Calu3 (cell line): ENCODE measurements at regions not wholly inside any gene's neighbourhood (a gene's known extent, or its start where the extent isn't known, plus 50 kb on each side); places are given as distances from the start of the nearest gene placed in this dataset.

ENCODE experiments used
- BruUV-seq: library from RNA; stranded (reverse); fragments of 400-500 nt; replicated peaks from 2 replicates; lab custom pipeline; 2021; lab: Mats Ljungman, UMichigan
- CTCF ChIA-PET: fragments of 300-600 bp; sonication (Branson Sonifier 250); formaldehyde crosslinking; loops from one replicate; lab custom pipeline; 2022; ENCODE audit warnings: antibody characterized with exemption; lab: Charles Lee
- DNase-seq: peaks from one replicate; pipeline ENCODE4 v3.0.0; 2022
- H3K27ac Mint-ChIP-seq: one replicate; pipeline ENCODE4 v1.8.0; 2022; ENCODE audit warnings: mixed read lengths; ENCODE audit not compliant: unreplicated experiment
- H3K27me3 Mint-ChIP-seq: one replicate; pipeline ENCODE4 v1.8.0; 2022; ENCODE audit warnings: mixed read lengths; ENCODE audit not compliant: unreplicated experiment
- H3K36me3 Mint-ChIP-seq: one replicate; pipeline ENCODE4 v1.8.0; 2022; ENCODE audit warnings: mild to moderate bottlenecking, moderate library complexity, mixed read lengths; ENCODE audit not compliant: insufficient read depth, unreplicated experiment
- H3K4me1 Mint-ChIP-seq: one replicate; pipeline ENCODE4 v1.8.0; 2022; ENCODE audit warnings: mild to moderate bottlenecking, low read depth, mixed read lengths; ENCODE audit not compliant: unreplicated experiment
- H3K4me3 Mint-ChIP-seq: one replicate; pipeline ENCODE4 v1.8.0; 2022; ENCODE audit warnings: mild to moderate bottlenecking, low read depth, moderate library complexity, mixed read lengths; ENCODE audit not compliant: unreplicated experiment
- H3K9me3 Mint-ChIP-seq: one replicate; pipeline ENCODE4 v1.8.0; 2022; ENCODE audit warnings: low read depth, mixed read lengths; ENCODE audit not compliant: unreplicated experiment
- CTCF ChIP-seq: fragments of 200-600 bp; IDR thresholded peaks from one replicate; pipeline ENCODE4 v1.8.0; 2022; ENCODE audit warnings: antibody characterized with exemption; ENCODE audit not compliant: unreplicated experiment
- intact Hi-C: fragments of 100-400 bp; cut with micrococcal nuclease; formaldehyde crosslinking; loops from one replicate; pipeline ENCODE4 v1.10.0; 2022; ENCODE audit not compliant: unreplicated experiment

GRCh38 chr3:181887685-181888084 lies 176.0 kb downstream of the SOX2 start:
- H3K4me3 Mint-ChIP-seq = no peak overlapping the region
- BruUV-seq = no TSS peak
- H3K27me3 Mint-ChIP-seq = no peaks in the 10 kb centered on the region
- CTCF ChIA-PET = no interaction called here
- intact Hi-C loops = no loop called here
- H3K4me1 Mint-ChIP-seq = no peaks in the 10 kb centered on the region
- no peaks in the 10 kb centered on the region for H3K9me3 Mint-ChIP-seq
- H3K27ac Mint-ChIP-seq = no peak overlapping the region
- H3K36me3 Mint-ChIP-seq = no peaks in the 10 kb centered on the region
- no peak for TF ChIP-seq CTCF
- DNase-seq = no peak

GRCh38 chr3:181888234-181888633 lies 176.5 kb downstream of the SOX2 start:
- TF ChIP-seq CTCF = no peak
- Mint-ChIP-seq H3K36me3 (no peaks in the 10 kb centered on the region), H3K4me1 (no peaks in the 10 kb centered on the region), H3K4me3 (no peak overlapping the region), H3K9me3 (no peaks in the 10 kb centered on the region), H3K27ac (no peak overlapping the region), H3K27me3 (no peaks in the 10 kb centered on the region)
- BruUV-seq = no TSS peak
- intact Hi-C loops = no loop called here
- DNase-seq = no peak
- CTCF ChIA-PET = no interaction called here

GRCh38 chr3:181892848-181893247 lies 181.1 kb downstream of the SOX2 start:
- DNase-seq = no peak
- H3K27ac Mint-ChIP-seq = no peak overlapping the region
- no TSS peak for BruUV-seq
- CTCF ChIA-PET = no interaction called here
- H3K4me1 Mint-ChIP-seq = no peaks in the 10 kb centered on the region
- H3K27me3 Mint-ChIP-seq = no peaks in the 10 kb centered on the region
- H3K36me3 Mint-ChIP-seq = no peaks in the 10 kb centered on the region
- intact Hi-C loops = loop anchor here (5.0 kb wide), 1 partner anchor 186 kb away; no protein-coding TSS in a partner anchor
- no peak for TF ChIP-seq CTCF
- H3K9me3 Mint-ChIP-seq = no peaks in the 10 kb centered on the region
- H3K4me3 Mint-ChIP-seq = no peak overlapping the region

- intact Hi-C loops = no loop called here
- Mint-ChIP-seq H3K9me3 (no peaks in the 10 kb centered on the region), H3K4me1 (no peaks in the 10 kb centered on the region), H3K27ac (no peak overlapping the region), H3K27me3 (no peaks in the 10 kb centered on the region), H3K4me3 (no peak overlapping the region), H3K36me3 (no peaks in the 10 kb centered on the region)
- CTCF ChIA-PET = interaction anchor here (0.8 kb wide), 1 partner anchor 282 kb away, joined by 5 read pairs; no protein-coding TSS in a partner anchor
- no peak for TF ChIP-seq CTCF
- DNase-seq = no peak
- BruUV-seq = no TSS peak
These were observed 184.9 kb downstream of the SOX2 start for GRCh38 chr3:181896605-181897004.
